Tibial nerve (tissue), 4 donors: ENCODE measurements at regions not wholly inside any gene's neighbourhood (a gene's known extent, or its start where the extent isn't known, plus 50 kb on each side); places are given as distances from the start of the nearest gene placed in this dataset.
"Not testable (repeated sequence)": the region's sequence is repeated elsewhere in the genome, so short reads cannot be mapped to it uniquely, and the experiment has no call there.

Source experiments
- DNase-seq, 2 donors: peaks; one replicate each; pipeline ENCODE4 v3.0.0-alpha.2; 2019; ENCODE audit warnings: low spot score in 2 of 2
- H3K27ac ChIP-seq, 4 donors: fragments of 200-600 bp; sonication (generic) in 3 of 4; one replicate each; pipeline ENCODE4 v1.5.1; 2017 to 2019; ENCODE audit warnings: mild to moderate bottlenecking in 1 of 4
- H3K27me3 ChIP-seq, 2 donors: fragments of 200-600 bp; sonication (generic) in 1 of 2; one replicate each; pipeline versions ENCODE4 v1.5.1 to v1.6.0; 2017 to 2019
- H3K36me3 ChIP-seq, 3 donors: fragments of 200-600 bp; sonication (generic); one replicate each; pipeline ENCODE4 v1.5.1; 2018 to 2019
- H3K4me1 ChIP-seq, 4 donors: fragments of 200-600 bp; sonication (generic) in 3 of 4; one replicate each; pipeline ENCODE4 v1.5.1; 2017 to 2019
- H3K4me3 ChIP-seq, 4 donors: fragments of 200-600 bp; sonication (generic) in 3 of 4; one replicate each; pipeline ENCODE4 v1.5.1; 2017 to 2019; ENCODE audit warnings: mild to moderate bottlenecking in 1 of 4, moderate library complexity in 1 of 4
- H3K9me3 ChIP-seq, 4 donors: fragments of 200-600 bp; sonication (generic) in 3 of 4; one replicate each; pipeline ENCODE4 v1.5.1; 2017 to 2019
- EP300 ChIP-seq, 2 donors: sonication (generic); formaldehyde crosslinking; IDR thresholded peaks; one replicate each; pipeline ENCODE4 v1.6.1; 2017; ENCODE audit warnings: antibody characterized with exemption in 2 of 2, mild to moderate bottlenecking in 1 of 2
- POLR2A ChIP-seq, 2 donors: fragments of 450-650 bp; IDR thresholded peaks; one replicate each; pipeline ENCODE4 v1.6.1; 2017; ENCODE audit warnings: antibody characterized with exemption in 2 of 2, mild to moderate bottlenecking in 2 of 2, moderate library complexity in 2 of 2
- WGBS, 2 donors: methylation state at CpG; one replicate each; pipeline ENCODE4 v1.1.5; 2018; 5-methylcytosine and 5-hydroxymethylcytosine counted together
- TF ChIP-seq, protein P1 (sequence below), 5 experiments: fragments of 200-600 bp in 3 of 5; fragments of 450-650 bp in 2 of 5; sonication (generic) in 3 of 5; IDR thresholded peaks; one replicate each; pipeline ENCODE4 v1.5.1; 2016 to 2019; ENCODE audit warnings: antibody characterized with exemption in 5 of 5, mild to moderate bottlenecking in 3 of 5, moderate library complexity in 2 of 5

- TF ChIP-seq, protein P1, sequence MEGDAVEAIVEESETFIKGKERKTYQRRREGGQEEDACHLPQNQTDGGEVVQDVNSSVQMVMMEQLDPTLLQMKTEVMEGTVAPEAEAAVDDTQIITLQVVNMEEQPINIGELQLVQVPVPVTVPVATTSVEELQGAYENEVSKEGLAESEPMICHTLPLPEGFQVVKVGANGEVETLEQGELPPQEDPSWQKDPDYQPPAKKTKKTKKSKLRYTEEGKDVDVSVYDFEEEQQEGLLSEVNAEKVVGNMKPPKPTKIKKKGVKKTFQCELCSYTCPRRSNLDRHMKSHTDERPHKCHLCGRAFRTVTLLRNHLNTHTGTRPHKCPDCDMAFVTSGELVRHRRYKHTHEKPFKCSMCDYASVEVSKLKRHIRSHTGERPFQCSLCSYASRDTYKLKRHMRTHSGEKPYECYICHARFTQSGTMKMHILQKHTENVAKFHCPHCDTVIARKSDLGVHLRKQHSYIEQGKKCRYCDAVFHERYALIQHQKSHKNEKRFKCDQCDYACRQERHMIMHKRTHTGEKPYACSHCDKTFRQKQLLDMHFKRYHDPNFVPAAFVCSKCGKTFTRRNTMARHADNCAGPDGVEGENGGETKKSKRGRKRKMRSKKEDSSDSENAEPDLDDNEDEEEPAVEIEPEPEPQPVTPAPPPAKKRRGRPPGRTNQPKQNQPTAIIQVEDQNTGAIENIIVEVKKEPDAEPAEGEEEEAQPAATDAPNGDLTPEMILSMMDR (IDR thresholded peaks at IDR 0.05), result no peak
- no peak for TF ChIP-seq EP300 (IDR thresholded peaks at IDR 0.05)
- no peak for TF ChIP-seq POLR2A (IDR thresholded peaks at IDR 0.05)
- peaks cover 0 to 3% (median 0%) of the 10 kb centered on the region in 4 donors for H3K4me1 ChIP-seq
- H3K27me3 ChIP-seq, result no peaks in the 10 kb centered on the region
- DNase-seq, result no peak
- H3K27ac ChIP-seq, result no peak overlapping the region
- H3K4me3 ChIP-seq, result no peak overlapping the region
- H3K9me3 ChIP-seq, result no peaks in the 10 kb centered on the region
- WGBS, 2 donors, result 83 to 88% methylated on average over 3 of the region's 3 CpGs
- no peaks in the 10 kb centered on the region for H3K36me3 ChIP-seq
Measured at GRCh38 chr6:134634966-134635365, 314.9 kb downstream of the ALDH8A1 start.

GRCh38 chr6:134634466-134634865 lies 315.4 kb downstream of the ALDH8A1 start:
- peaks cover 0 to 3% (median 0%) of the 10 kb centered on the region in 4 donors for H3K4me1 ChIP-seq
- no peaks in the 10 kb centered on the region for H3K9me3 ChIP-seq
- H3K4me3 ChIP-seq, result no peak overlapping the region
- TF ChIP-seq, protein P1 (IDR thresholded peaks at IDR 0.05), result no peak
- TF ChIP-seq EP300 (IDR thresholded peaks at IDR 0.05), result no peak
- TF ChIP-seq POLR2A (IDR thresholded peaks at IDR 0.05), result no peak
- H3K27ac ChIP-seq, result no peak overlapping the region
- no peaks in the 10 kb centered on the region for H3K36me3 ChIP-seq
- WGBS, 2 donors, result 84 to 95% methylated on average over 3 of the region's 3 CpGs
- DNase-seq, result no peak
- no peaks in the 10 kb centered on the region for H3K27me3 ChIP-seq

DNA sequence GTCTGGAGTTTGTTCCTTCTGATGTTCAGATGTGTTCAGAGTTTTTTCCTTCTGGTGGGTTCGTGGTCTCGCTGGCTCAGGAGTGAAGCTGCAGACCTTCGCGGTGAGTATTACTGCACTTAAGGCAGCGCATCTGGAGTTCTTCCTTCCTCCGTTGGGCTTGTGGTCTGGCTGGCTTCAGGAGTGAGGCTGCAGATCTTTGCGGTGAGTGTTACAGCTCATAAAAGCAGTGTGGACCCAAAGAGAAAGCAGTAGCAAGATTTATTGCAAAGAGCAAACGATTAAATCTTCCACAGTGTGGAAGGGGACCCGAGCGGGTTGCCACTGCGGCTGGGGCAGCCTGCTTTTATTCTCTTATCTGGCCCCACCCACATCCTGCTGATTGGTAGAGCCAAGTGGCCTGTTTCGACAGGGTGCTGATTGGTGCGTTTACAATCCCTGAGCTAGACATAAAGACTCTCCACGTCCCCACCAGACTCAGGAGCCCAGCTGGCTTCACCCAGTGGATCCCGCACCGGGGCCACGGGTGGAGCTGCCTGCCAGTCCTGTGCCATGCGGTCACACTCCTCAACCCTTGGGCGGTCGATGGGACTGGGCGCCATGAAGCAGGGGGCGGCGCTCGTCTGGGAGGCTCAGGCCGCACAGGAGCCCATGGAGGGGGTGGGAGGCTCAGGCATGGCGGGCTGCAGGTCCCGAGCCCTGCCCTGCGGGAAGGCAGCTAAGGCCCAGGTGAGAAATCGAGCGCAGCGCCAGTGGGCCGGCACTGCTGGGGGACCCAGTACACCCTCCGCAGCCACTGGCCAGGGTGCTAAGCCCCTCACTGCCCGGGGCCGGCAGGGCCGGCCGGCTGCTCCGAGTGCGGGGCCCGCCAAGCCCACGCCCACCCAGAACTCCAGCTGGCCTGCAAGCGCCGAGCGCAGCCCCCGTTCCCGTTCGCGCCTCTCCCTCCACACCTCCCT lies 315.3 kb upstream of the SGK1 start:
- not testable (repeated sequence) for H3K27ac ChIP-seq, H3K4me1 ChIP-seq, H3K9me3 ChIP-seq, DNase-seq, H3K4me3 ChIP-seq, H3K27me3 ChIP-seq, H3K36me3 ChIP-seq
- WGBS, 2 donors, result 86 to 90% methylated on average over 31 to 48 of the region's 48 CpGs

DNA sequence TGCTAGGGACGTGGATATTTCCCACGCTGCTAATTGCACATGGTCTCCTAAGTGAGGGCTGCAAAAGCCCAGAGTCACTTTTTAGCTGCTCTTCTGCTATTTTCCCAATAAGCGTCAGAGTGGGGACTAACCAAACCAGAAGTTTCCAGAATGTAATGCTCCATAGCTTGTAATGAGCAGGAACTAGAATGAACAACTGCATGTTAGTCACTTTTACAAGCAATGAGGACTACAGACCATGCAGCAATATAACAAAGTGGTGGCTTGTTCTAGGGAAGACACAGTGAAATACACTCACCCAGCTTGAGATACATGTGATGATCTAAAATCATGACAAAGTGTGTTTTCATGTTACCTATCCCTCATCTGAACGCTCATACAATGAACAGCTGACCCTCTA lies 314.1 kb upstream of the SGK1 start:
- Histone ChIP-seq H3K4me1 (peaks cover 0 to 3% (median 0%) of the 10 kb centered on the region in 4 donors), H3K27ac (no peak overlapping the region), H3K9me3 (no peaks in the 10 kb centered on the region), H3K4me3 (no peak overlapping the region), H3K36me3 (no peaks in the 10 kb centered on the region), H3K27me3 (no peaks in the 10 kb centered on the region)
- TF ChIP-seq, protein P1 (IDR thresholded peaks at IDR 0.05), result no peak
- TF ChIP-seq POLR2A (IDR thresholded peaks at IDR 0.05), result no peak
- peak in 1 of 2 donors; percentile 12 for TF ChIP-seq EP300 (IDR thresholded peaks at IDR 0.05)
- WGBS, 2 donors, result 85% methylated on average over 4 of the region's 4 CpGs
- DNase-seq, result no peak

GRCh38 chr6:134631398-134631924 lies 313.5 kb upstream of the SGK1 start:
- peak overlapping the region in 1 of 4 donors; percentile 36 for H3K27ac ChIP-seq
- TF ChIP-seq, protein P1 (IDR thresholded peaks at IDR 0.05), result no peak
- no peak for TF ChIP-seq POLR2A (IDR thresholded peaks at IDR 0.05)
- TF ChIP-seq EP300 (IDR thresholded peaks at IDR 0.05), result no peak
- no peaks in the 10 kb centered on the region for H3K27me3 ChIP-seq
- no peak for DNase-seq
- H3K4me1 ChIP-seq, result peaks cover 0 to 3% (median 0%) of the 10 kb centered on the region in 4 donors
- no peaks in the 10 kb centered on the region for H3K36me3 ChIP-seq
- no peaks in the 10 kb centered on the region for H3K9me3 ChIP-seq
- H3K4me3 ChIP-seq, result no peak overlapping the region
- 75 to 77% methylated on average over 1 of the region's 1 CpG for WGBS, 2 donors
